Thymus (tissue), 11 donors: ENCODE measurements at regions not wholly inside any gene's neighbourhood (a gene's known extent, or its start where the extent isn't known, plus 50 kb on each side); places are given as distances from the start of the nearest gene placed in this dataset.

Experiments
- DNase-seq, 9 donors: peaks; one replicate each; pipeline ENCODE4 v3.0.0-alpha.2; 2013; ENCODE audit warnings: low spot score in 9 of 9, low read depth in 6 of 9, missing footprints in 1 of 9
- H3K27ac ChIP-seq, 2 donors: one replicate each; pipeline ENCODE4 v1.5.1; 2013; ENCODE audit warnings: control low read depth in 1 of 2, low read depth in 1 of 2, low read length in 1 of 2, mild to moderate bottlenecking in 1 of 2, moderate library complexity in 1 of 2
- H3K27me3 ChIP-seq, 2 donors: one replicate each; pipeline ENCODE4 v1.5.1; 2013; ENCODE audit warnings: low read length in 1 of 2; ENCODE audit not compliant: control insufficient read depth in 2 of 2, insufficient read depth in 1 of 2
- H3K36me3 ChIP-seq, 2 donors: one replicate each; pipeline ENCODE4 v1.5.1; 2013; ENCODE audit warnings: low read length in 1 of 2, mild to moderate bottlenecking in 1 of 2, moderate library complexity in 1 of 2; ENCODE audit not compliant: control insufficient read depth in 2 of 2, insufficient read depth in 2 of 2
- H3K4me1 ChIP-seq, 2 donors: one replicate each; pipeline ENCODE4 v1.5.1; 2013; ENCODE audit warnings: low read length in 2 of 2; ENCODE audit not compliant: control insufficient read depth in 2 of 2, insufficient read depth in 2 of 2
- H3K4me3 ChIP-seq, 2 donors: one replicate each; pipeline ENCODE4 v1.5.1; 2013; ENCODE audit warnings: low read length in 2 of 2, control low read depth in 1 of 2, mild to moderate bottlenecking in 1 of 2
- H3K9me3 ChIP-seq, 2 donors: one replicate each; pipeline ENCODE4 v1.5.1; 2013; ENCODE audit warnings: low read length in 1 of 2, mild to moderate bottlenecking in 1 of 2; ENCODE audit not compliant: control insufficient read depth in 2 of 2, insufficient read depth in 1 of 2
- WGBS: extraction: QIAGEN DNeasy Blood & Tissue Kit; methylation state at CpG from one replicate; pipeline ENCODE4 v1.1.7; 2013; 5-methylcytosine and 5-hydroxymethylcytosine counted together
- donor health status: healthy.

- Histone ChIP-seq H3K9me3 (no peaks in the 10 kb centered on the region), H3K27ac (no peak overlapping the region), H3K4me1 (no peaks in the 10 kb centered on the region), H3K27me3 (no peaks in the 10 kb centered on the region), H3K4me3 (no peak overlapping the region), H3K36me3 (no peaks in the 10 kb centered on the region)
- no peak for DNase-seq
- 99% methylated on average over 2 of the region's 2 CpGs for WGBS
These were observed 802.0 kb downstream of the TBL1XR1 start for GRCh38 chr3:176395240-176395639.

- H3K4me3 ChIP-seq: no peak overlapping the region
- H3K27me3 ChIP-seq: no peaks in the 10 kb centered on the region
- WGBS: 84% methylated on average over 2 of the region's 2 CpGs
- H3K4me1 ChIP-seq: no peaks in the 10 kb centered on the region
- DNase-seq: no peak
- H3K27ac ChIP-seq: no peak overlapping the region
- H3K36me3 ChIP-seq: no peaks in the 10 kb centered on the region
- no peaks in the 10 kb centered on the region for H3K9me3 ChIP-seq
These were observed 818.5 kb downstream of the TBL1XR1 start for GRCh38 chr3:176378789-176379188.

- Histone ChIP-seq H3K27ac (no peak overlapping the region), H3K9me3 (no peaks in the 10 kb centered on the region), H3K36me3 (no peaks in the 10 kb centered on the region), H3K4me1 (no peaks in the 10 kb centered on the region), H3K4me3 (no peak overlapping the region), H3K27me3 (no peaks in the 10 kb centered on the region)
- no peak for DNase-seq
These were observed 820.8 kb downstream of the TBL1XR1 start for GRCh38 chr3:176376531-176376930.

GRCh38 chr3:176375519-176375918, 821.8 kb downstream of the TBL1XR1 start:
- Histone ChIP-seq H3K27ac (no peak overlapping the region), H3K9me3 (no peaks in the 10 kb centered on the region), H3K4me3 (no peak overlapping the region), H3K36me3 (no peaks in the 10 kb centered on the region), H3K27me3 (no peaks in the 10 kb centered on the region), H3K4me1 (no peaks in the 10 kb centered on the region)
- WGBS: 97% methylated on average over 1 of the region's 1 CpG
- no peak for DNase-seq

GRCh38 chr3:176362191-176362731, 835.0 kb downstream of the TBL1XR1 start:
- WGBS: 94% methylated on average over 45 of the region's 45 CpGs
- no peaks in the 10 kb centered on the region for H3K36me3 ChIP-seq
- H3K4me1 ChIP-seq: no peaks in the 10 kb centered on the region
- H3K9me3 ChIP-seq: peaks cover 1 to 6% of the 10 kb centered on the region in 2 donors
- H3K27me3 ChIP-seq: no peaks in the 10 kb centered on the region
- H3K27ac ChIP-seq: no peak overlapping the region
- DNase-seq: no peak
- no peak overlapping the region for H3K4me3 ChIP-seq

- H3K4me1 ChIP-seq: no peaks in the 10 kb centered on the region
- peaks cover 1 to 6% of the 10 kb centered on the region in 2 donors for H3K9me3 ChIP-seq
- H3K27ac ChIP-seq: no peak overlapping the region
- no peak for DNase-seq
- no peaks in the 10 kb centered on the region for H3K27me3 ChIP-seq
- H3K36me3 ChIP-seq: no peaks in the 10 kb centered on the region
- H3K4me3 ChIP-seq: no peak overlapping the region
- WGBS: 87% methylated on average over 3 of the region's 3 CpGs
These were observed 838.1 kb downstream of the TBL1XR1 start for GRCh38 chr3:176359211-176359610.

- Histone ChIP-seq H3K9me3 (peaks cover 1 to 6% of the 10 kb centered on the region in 2 donors), H3K27ac (no peak overlapping the region), H3K4me1 (no peaks in the 10 kb centered on the region), H3K36me3 (no peaks in the 10 kb centered on the region), H3K4me3 (no peak overlapping the region), H3K27me3 (no peaks in the 10 kb centered on the region)
- no peak for DNase-seq
These were observed 839.4 kb downstream of the TBL1XR1 start for GRCh38 chr3:176357891-176358290.

- H3K27ac ChIP-seq: no peak overlapping the region
- H3K4me1 ChIP-seq: no peaks in the 10 kb centered on the region
- no peak overlapping the region for H3K4me3 ChIP-seq
- H3K27me3 ChIP-seq: no peaks in the 10 kb centered on the region
- no peak for DNase-seq
- peaks cover 0 to 2% of the 10 kb centered on the region in 2 donors for H3K9me3 ChIP-seq
- H3K36me3 ChIP-seq: no peaks in the 10 kb centered on the region
- 88% methylated on average over 2 of the region's 2 CpGs for WGBS
These were observed 842.4 kb downstream of the TBL1XR1 start for GRCh38 chr3:176354843-176355242.

GRCh38 chr3:176352716-176353334, 844.5 kb downstream of the TBL1XR1 start:
- Histone ChIP-seq H3K36me3 (no peaks in the 10 kb centered on the region), H3K4me1 (no peaks in the 10 kb centered on the region), H3K27me3 (no peaks in the 10 kb centered on the region), H3K9me3 (peaks cover 0 to 2% of the 10 kb centered on the region in 2 donors), H3K4me3 (no peak overlapping the region), H3K27ac (no peak overlapping the region)
- WGBS: 79% methylated on average over 4 of the region's 4 CpGs
- no peak for DNase-seq
